LNCaP clone FGC (cell line): ENCODE measurements at regions not wholly inside any gene's neighbourhood (a gene's known extent, or its start where the extent isn't known, plus 50 kb on each side); places are given as distances from the start of the nearest gene placed in this dataset.

Experiments used
- DNase-seq: peaks from one replicate; pipeline ENCODE4 v3.0.0-alpha.2; 2011; ENCODE audit warnings: low read depth
- H3K4me3 ChIP-seq: 2 replicates; pipeline ENCODE4 v1.5.1; 2011; ENCODE audit warnings: mild to moderate bottlenecking, low read depth, low read length, control low read depth
- TF ChIP-seq, protein P1 (sequence below): IDR thresholded peaks from 2 replicates; pipeline ENCODE4 v1.5.1; 2012; ENCODE audit warnings: mild to moderate bottlenecking; ENCODE audit not compliant: control insufficient read depth, insufficient read depth; ENCODE audit errors: extremely low read depth

DNA sequence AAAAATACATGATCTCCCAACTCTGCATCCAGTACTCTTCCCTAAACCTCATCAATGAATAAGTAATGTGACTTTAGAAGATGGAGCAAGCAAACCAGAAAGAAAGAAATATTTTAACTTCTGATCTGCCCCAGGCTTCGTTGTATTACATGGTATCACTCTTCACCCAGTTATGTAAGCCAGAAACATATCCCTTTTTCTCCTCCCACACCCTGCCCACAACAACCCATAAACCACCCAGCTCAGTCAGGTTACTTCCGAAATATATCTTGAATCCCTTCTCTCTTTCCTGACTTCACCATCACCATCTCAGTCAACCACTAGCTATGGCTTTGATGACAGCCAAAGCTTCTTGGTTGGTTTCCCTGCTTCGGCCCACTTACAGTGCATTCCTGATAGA lies 295.8 kb upstream of the PARD3B start:
- TF ChIP-seq, protein P1, sequence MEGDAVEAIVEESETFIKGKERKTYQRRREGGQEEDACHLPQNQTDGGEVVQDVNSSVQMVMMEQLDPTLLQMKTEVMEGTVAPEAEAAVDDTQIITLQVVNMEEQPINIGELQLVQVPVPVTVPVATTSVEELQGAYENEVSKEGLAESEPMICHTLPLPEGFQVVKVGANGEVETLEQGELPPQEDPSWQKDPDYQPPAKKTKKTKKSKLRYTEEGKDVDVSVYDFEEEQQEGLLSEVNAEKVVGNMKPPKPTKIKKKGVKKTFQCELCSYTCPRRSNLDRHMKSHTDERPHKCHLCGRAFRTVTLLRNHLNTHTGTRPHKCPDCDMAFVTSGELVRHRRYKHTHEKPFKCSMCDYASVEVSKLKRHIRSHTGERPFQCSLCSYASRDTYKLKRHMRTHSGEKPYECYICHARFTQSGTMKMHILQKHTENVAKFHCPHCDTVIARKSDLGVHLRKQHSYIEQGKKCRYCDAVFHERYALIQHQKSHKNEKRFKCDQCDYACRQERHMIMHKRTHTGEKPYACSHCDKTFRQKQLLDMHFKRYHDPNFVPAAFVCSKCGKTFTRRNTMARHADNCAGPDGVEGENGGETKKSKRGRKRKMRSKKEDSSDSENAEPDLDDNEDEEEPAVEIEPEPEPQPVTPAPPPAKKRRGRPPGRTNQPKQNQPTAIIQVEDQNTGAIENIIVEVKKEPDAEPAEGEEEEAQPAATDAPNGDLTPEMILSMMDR = no peak
- no peak for DNase-seq
- no peak overlapping the region for H3K4me3 ChIP-seq

DNA sequence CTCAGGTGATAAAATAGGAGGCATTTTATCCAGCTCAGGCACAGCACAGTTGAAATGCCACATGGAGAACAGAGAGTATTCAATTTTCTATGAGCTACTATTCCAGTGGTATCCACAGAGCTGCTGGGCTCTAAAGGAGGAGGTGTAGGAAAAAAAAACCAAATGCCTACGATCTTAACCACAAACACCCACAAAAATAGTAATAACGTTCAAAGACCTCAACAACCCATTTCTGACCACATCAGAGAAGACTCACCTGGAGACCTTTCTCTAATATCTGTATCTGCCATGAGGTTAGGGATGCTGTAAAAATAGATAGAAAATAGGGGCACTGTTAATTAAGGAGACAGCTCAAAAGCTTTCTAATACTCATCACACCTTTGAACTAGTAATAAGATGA lies 294.6 kb upstream of the PARD3B start:
- TF ChIP-seq, protein P1 = no peak
- no peak overlapping the region for H3K4me3 ChIP-seq
- no peak for DNase-seq

DNA sequence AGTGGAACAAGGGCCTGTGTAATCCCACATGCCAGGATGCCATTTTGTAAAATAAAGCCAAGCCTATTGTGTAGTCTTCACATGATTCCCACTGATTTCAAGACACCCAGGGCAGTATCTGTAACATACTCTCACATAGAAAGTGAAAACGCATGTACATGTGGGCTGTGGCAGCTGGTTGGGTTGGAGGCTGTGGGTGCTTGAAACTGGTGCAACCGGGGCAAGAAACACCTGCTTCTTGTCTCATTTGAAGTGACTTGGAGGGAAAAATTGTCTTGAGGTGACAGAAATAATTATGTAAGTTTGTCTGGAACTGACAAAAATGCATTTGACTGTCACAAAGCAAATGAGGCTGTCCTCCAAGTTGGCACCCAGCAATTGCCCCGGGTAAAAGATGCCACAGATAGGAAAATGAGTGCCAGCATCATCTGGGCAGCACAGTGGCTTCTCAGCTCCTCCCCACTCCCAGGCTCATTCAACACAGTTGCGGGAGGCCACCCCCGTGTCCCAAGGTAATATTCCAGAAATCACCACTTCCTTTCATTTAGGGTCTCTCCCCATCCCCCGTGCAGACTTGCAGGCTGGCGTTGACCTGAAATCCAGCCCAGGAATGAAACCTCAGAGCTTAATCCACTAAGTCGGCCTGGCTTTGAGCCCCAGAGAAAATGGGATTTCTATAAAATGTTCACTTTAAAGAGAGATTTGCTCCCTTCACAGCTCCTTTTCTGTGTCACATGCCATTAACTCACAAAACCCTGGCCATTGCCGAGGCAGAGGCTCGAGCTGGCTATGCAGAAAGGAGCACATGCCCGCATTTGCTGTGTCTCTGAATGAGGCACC lies 293.9 kb upstream of the PARD3B start:
- H3K4me3 ChIP-seq = no peak overlapping the region
- TF ChIP-seq, protein P1 = no peak
- no peak for DNase-seq

DNA sequence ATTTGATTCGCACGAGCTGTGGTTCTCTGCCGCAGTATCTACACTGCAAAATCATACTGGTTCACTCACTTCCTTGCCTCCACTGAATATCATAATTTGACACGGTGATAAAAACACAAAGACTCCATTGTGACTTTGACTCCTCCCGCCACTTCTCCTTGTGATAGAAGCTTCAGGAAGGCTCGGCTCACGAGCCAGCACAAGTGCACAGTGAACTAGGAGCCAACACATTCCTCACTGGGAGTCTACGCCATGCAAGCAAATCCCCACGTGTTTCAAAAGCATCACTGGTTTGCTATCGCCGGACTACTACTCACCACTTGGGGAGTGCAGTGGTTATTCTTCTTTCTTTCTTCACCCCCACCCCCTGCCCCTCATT lies 293.3 kb upstream of the PARD3B start:
- DNase-seq = no peak
- TF ChIP-seq, protein P1 = no peak
- no peak overlapping the region for H3K4me3 ChIP-seq

DNA sequence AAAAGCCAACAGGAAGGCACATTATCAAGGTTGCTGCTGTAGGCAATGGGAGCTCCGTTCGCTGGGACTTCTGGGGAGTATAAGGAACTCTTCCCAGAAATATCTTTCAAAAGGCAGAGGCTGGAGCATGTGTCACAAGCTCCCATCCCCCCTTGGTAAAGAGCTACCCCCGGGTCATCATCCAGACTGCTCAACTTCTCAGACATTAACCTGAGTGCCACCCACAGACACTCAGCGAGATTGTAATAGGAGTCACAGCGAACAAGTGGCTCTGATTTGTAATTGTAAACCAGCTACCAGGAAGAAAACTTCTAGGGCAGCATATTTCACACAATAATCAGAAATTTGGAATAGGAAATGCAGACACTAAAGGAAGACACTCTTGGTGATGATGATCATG lies 290.2 kb upstream of the PARD3B start:
- DNase-seq = no peak
- TF ChIP-seq, protein P1 = no peak
- no peak overlapping the region for H3K4me3 ChIP-seq

DNA sequence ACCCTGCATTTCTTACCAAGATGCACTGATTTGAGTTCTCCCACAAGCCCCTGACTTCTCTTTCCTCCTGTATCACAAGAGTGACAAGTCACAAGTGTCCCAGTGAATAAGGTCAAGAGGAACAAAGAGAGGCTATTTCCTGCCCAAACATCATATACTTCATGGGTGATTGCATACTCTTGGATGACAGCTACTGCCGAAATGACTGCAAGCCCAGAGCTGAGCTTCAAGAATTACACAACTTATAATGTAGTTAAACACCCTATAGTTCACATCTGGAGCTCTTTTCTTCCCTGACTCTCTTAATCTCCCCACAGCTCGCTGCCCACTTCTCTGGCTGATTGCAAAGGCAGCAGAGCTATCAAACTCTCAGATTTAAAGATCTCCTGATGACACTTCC lies 289.7 kb upstream of the PARD3B start:
- TF ChIP-seq, protein P1 = no peak
- no peak overlapping the region for H3K4me3 ChIP-seq
- no peak for DNase-seq

DNA sequence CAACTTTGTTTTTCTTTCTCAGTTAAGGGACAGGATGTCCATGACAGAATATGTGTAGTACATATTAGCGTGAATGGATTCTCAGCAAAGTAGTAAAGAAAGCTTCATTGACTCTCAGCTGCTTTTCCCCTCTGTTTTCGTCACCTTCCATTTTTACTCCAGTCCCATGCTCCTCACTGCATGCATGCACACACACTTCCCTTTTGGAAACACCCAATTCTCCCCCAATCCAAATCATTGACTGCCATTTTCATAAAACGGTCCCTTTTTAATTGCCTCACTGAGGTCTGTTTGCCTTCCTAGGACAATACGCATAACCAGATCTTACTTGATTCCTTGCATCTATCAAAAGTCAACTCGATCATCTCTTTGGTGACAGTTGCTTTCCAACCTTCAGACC lies 287.5 kb upstream of the PARD3B start:
- no peak overlapping the region for H3K4me3 ChIP-seq
- TF ChIP-seq, protein P1 = no peak
- no peak for DNase-seq
